SU-DHL-6 (cell line): ENCODE measurements at regions not wholly inside any gene's neighbourhood (a gene's known extent, or its start where the extent isn't known, plus 50 kb on each side); places are given as distances from the start of the nearest gene placed in this dataset.

Experiments
- CTCF ChIP-seq: fragments of 200-600 bp; sonication (generic); IDR thresholded peaks from one replicate; pipeline ENCODE4 v1.5.1; 2017; ENCODE audit warnings: antibody characterized with exemption, mild to moderate bottlenecking, low read length, moderate library complexity; ENCODE audit not compliant: insufficient read depth, poor library complexity, severe bottlenecking
- EZH2phosphoT487 ChIP-seq: fragments of 200-600 bp; sonication (generic), shearing (Covaris generic); conservative IDR thresholded peaks from 2 replicates; pipeline ENCODE4 v1.6.1; 2018; ENCODE audit warnings: mild to moderate bottlenecking, antibody characterized with exemption, low read length, moderate library complexity, mixed read lengths

- no peak for TF ChIP-seq CTCF
- no peak for TF ChIP-seq EZH2phosphoT487
Observed at GRCh38 chr14:21749306-21749868, 75.8 kb upstream of the OR4E1 start.
